H1 (cell line): ENCODE measurements at regions not wholly inside any gene's neighbourhood (a gene's known extent, or its start where the extent isn't known, plus 50 kb on each side); places are given as distances from the start of the nearest gene placed in this dataset.

ENCODE experiments used
- CTCF ChIA-PET: fragments of 300-600 bp; sonication (Branson Sonifier 250); formaldehyde crosslinking; loops from one replicate; lab custom pipeline; 2021; ENCODE audit not compliant: partially characterized antibody; lab: Charles Lee
- POLR2A ChIA-PET: fragments of 300-600 bp; sonication (Branson Sonifier 250); formaldehyde crosslinking; loops from one replicate; lab custom pipeline; 2021; ENCODE audit warnings: inconsistent platforms; ENCODE audit not compliant: partially characterized antibody; lab: Charles Lee
- DNase-seq, 2 experiments: peaks; one replicate each; pipeline versions ENCODE4 v3.0.0 to v3.0.0-alpha.2; 2010 to 2022; ENCODE audit warnings: low spot score in 2 of 2, low read depth in 1 of 2, mixed read lengths in 1 of 2
- FAIRE-seq: peaks from 2 replicates; lab custom pipeline; 2011; peaks lifted over from hg19 to GRCh38; lab: Jason Lieb, UNC
- H2AFZ ChIP-seq: 2 replicates; pipeline ENCODE4 v1.8.1; 2012; ENCODE audit warnings: low read length, inconsistent platforms
- H2AK5ac ChIP-seq: 2 replicates; pipeline ENCODE4 v1.6.1; 2013; ENCODE audit warnings: low read depth, low read length
- H2BK120ac ChIP-seq: replicated peaks from 2 replicates; pipeline ENCODE3; 2013; ENCODE audit warnings: low read depth, low read length, inconsistent platforms
- H2BK12ac ChIP-seq: 2 replicates; pipeline ENCODE4 v1.6.1; 2013; ENCODE audit warnings: low read depth, low read length
- H2BK15ac ChIP-seq: 2 replicates; pipeline ENCODE4 v1.6.1; 2013; ENCODE audit warnings: low read length
- H2BK20ac ChIP-seq: 2 replicates; pipeline ENCODE4 v1.6.1; 2013; ENCODE audit warnings: low read length
- H2BK5ac ChIP-seq: 2 replicates; pipeline ENCODE4 v1.6.1; 2013; ENCODE audit warnings: low read depth, low read length
- H3K14ac ChIP-seq: 2 replicates; pipeline ENCODE4 v1.6.1; 2013; ENCODE audit warnings: inconsistent platforms; ENCODE audit not compliant: insufficient read length
- H3K18ac ChIP-seq: 2 replicates; pipeline ENCODE4 v1.6.1; 2013; ENCODE audit warnings: low read length; ENCODE audit errors: extremely low read depth
- H3K23ac ChIP-seq: 2 replicates; pipeline ENCODE4 v1.6.1; 2013; ENCODE audit warnings: inconsistent platforms; ENCODE audit not compliant: insufficient read length
- H3K23me2 ChIP-seq: 2 replicates; pipeline ENCODE4 v1.6.1; 2013; ENCODE audit warnings: low read depth, low read length
- H3K27ac ChIP-seq: 2 replicates; pipeline ENCODE4 v1.6.1; 2011; ENCODE audit warnings: low read depth, low read length, inconsistent platforms
- H3K27me3 ChIP-seq, 4 experiments: replicated peaks in 1 of 4; 1 replicate in 1 of 4; 2 replicates in 3 of 4; pipeline versions ENCODE4 v1.6.1 to v1.8.1; 2011 to 2013; ENCODE audit warnings: low read length in 3 of 4, mild to moderate bottlenecking in 3 of 4, inconsistent platforms in 2 of 4, mixed read lengths in 2 of 4, moderate library complexity in 1 of 4; ENCODE audit not compliant: control insufficient read depth in 3 of 4, insufficient read depth in 3 of 4; ENCODE audit errors: extremely low read depth in 1 of 4
- H3K36me3 ChIP-seq, 4 experiments: 2 replicates each; pipeline versions ENCODE4 v1.6.1 to v1.8.1; 2011 to 2013; ENCODE audit warnings: mild to moderate bottlenecking in 4 of 4, low read length in 3 of 4, moderate library complexity in 2 of 4, control low read depth in 1 of 4, inconsistent platforms in 1 of 4; ENCODE audit not compliant: insufficient read depth in 4 of 4, control insufficient read depth in 2 of 4
- H3K4ac ChIP-seq: replicated peaks from 2 replicates; pipeline ENCODE3; 2013; ENCODE audit warnings: low read length, low read depth, mixed read lengths, inconsistent platforms; ENCODE audit not compliant: insufficient read length
- H3K4me1 ChIP-seq, 4 experiments: replicated peaks in 1 of 4; 1 replicate in 1 of 4; 2 replicates in 3 of 4; pipeline versions ENCODE4 v1.6.1 to v1.8.1; 2011 to 2013; ENCODE audit warnings: low read length in 3 of 4, inconsistent platforms in 2 of 4, mixed read lengths in 1 of 4; ENCODE audit not compliant: insufficient read depth in 4 of 4, control insufficient read depth in 3 of 4
- H3K4me2 ChIP-seq, 2 experiments: 2 replicates each; pipeline versions ENCODE4 v1.6.1 to v1.8.1; 2011 to 2013; ENCODE audit warnings: low read depth in 2 of 2, low read length in 2 of 2, control low read depth in 1 of 2, inconsistent platforms in 1 of 2, mild to moderate bottlenecking in 1 of 2; ENCODE audit not compliant: insufficient read depth in 1 of 2
- H3K4me3 ChIP-seq, 4 experiments: fragments of 200-600, 300-600 bp in 1 of 4; sonication (generic), shearing (Covaris generic), sonication (Bioruptor Twin) in 1 of 4; 2 replicates each; pipeline versions ENCODE4 v1.5.1 to v1.8.1; 2011 to 2016; ENCODE audit warnings: low read length in 4 of 4, low read depth in 3 of 4, control low read depth in 2 of 4, inconsistent platforms in 2 of 4, mild to moderate bottlenecking in 2 of 4, mixed read lengths in 1 of 4, moderate library complexity in 1 of 4; ENCODE audit not compliant: insufficient read depth in 2 of 4; ENCODE audit errors: extremely low read depth in 1 of 4
- H3K56ac ChIP-seq: replicated peaks from 2 replicates; pipeline ENCODE3; 2013; ENCODE audit warnings: low read depth, mild to moderate bottlenecking, mixed read lengths, low read length, inconsistent platforms; ENCODE audit not compliant: insufficient read length
- H3K79me1 ChIP-seq: 2 replicates; pipeline ENCODE4 v1.6.1; 2013; ENCODE audit warnings: low read depth, low read length, control low read depth
- H3K79me2 ChIP-seq, 2 experiments: 2 replicates each; pipeline versions ENCODE4 v1.6.1 to v1.8.1; 2012 to 2013; ENCODE audit warnings: low read length in 2 of 2, mild to moderate bottlenecking in 2 of 2, inconsistent platforms in 1 of 2; ENCODE audit not compliant: insufficient read depth in 2 of 2, control insufficient read depth in 1 of 2
- H3K9ac ChIP-seq, 4 experiments: replicated peaks in 1 of 4; 1 replicate in 1 of 4; 2 replicates in 3 of 4; pipeline versions ENCODE4 v1.6.1 to v1.8.1; 2011 to 2013; ENCODE audit warnings: low read depth in 3 of 4, low read length in 3 of 4, control low read depth in 2 of 4, mild to moderate bottlenecking in 2 of 4, moderate library complexity in 2 of 4, inconsistent platforms in 1 of 4; ENCODE audit errors: extremely low read depth in 1 of 4
- H3K9me3 ChIP-seq, 2 experiments: 2 replicates each; pipeline versions ENCODE4 v1.6.1 to v1.8.1; 2012 to 2013; ENCODE audit warnings: mild to moderate bottlenecking in 2 of 2, moderate library complexity in 2 of 2, control low read depth in 1 of 2, inconsistent platforms in 1 of 2, low read depth in 1 of 2, low read length in 1 of 2, mixed read lengths in 1 of 2; ENCODE audit not compliant: insufficient read depth in 2 of 2
- H4K20me1 ChIP-seq, 2 experiments: replicated peaks in 1 of 2; 2 replicates each; pipeline versions ENCODE3 to v1.8.1; 2011 to 2013; ENCODE audit warnings: inconsistent platforms in 2 of 2, low read length in 2 of 2, mild to moderate bottlenecking in 1 of 2; ENCODE audit not compliant: insufficient read depth in 2 of 2, control insufficient read depth in 1 of 2
- H4K5ac ChIP-seq: 2 replicates; pipeline ENCODE4 v1.6.1; 2013; ENCODE audit warnings: low read length, low read depth, mixed read lengths, inconsistent platforms; ENCODE audit not compliant: insufficient read length
- H4K8ac ChIP-seq: 2 replicates; pipeline ENCODE4 v1.8.0; 2013; ENCODE audit warnings: mild to moderate bottlenecking, moderate library complexity, low read length, inconsistent platforms; ENCODE audit not compliant: insufficient read depth; ENCODE audit errors: extremely low read depth
- H4K91ac ChIP-seq: replicated peaks from 2 replicates; pipeline ENCODE3; 2013; ENCODE audit warnings: low read length, mixed read lengths, inconsistent platforms; ENCODE audit not compliant: insufficient read length
- BACH1 ChIP-seq: IDR thresholded peaks from 2 replicates; pipeline ENCODE4 v1.6.1; 2012; ENCODE audit warnings: low read length, improper control_type of control experiment
- BCL11A ChIP-seq, 2 experiments: IDR thresholded peaks; one replicate each; pipeline ENCODE4 v1.6.1; 2011; ENCODE audit warnings: low read depth in 2 of 2, low read length in 2 of 2, mild to moderate bottlenecking in 2 of 2
- FOSL1 ChIP-seq: IDR thresholded peaks from 2 replicates; pipeline ENCODE4 v1.6.1; 2011; ENCODE audit warnings: mild to moderate bottlenecking, low read depth, low read length, moderate library complexity; ENCODE audit not compliant: insufficient read depth
- HDAC2 ChIP-seq, 2 experiments: fragments of 300-600 bp in 1 of 2; sonication (generic) in 1 of 2; IDR thresholded peaks; 2 replicates each; pipeline ENCODE4 v1.6.1; 2011 to 2012; ENCODE audit warnings: low read depth in 2 of 2, low read length in 2 of 2, mild to moderate bottlenecking in 2 of 2, moderate library complexity in 2 of 2, borderline replicate concordance in 1 of 2, inconsistent platforms in 1 of 2
- KDM4A ChIP-seq: IDR thresholded peaks from one replicate; pipeline ENCODE4 v1.7.1; 2012; ENCODE audit warnings: low read depth, mild to moderate bottlenecking, moderate library complexity, low read length, inconsistent platforms; ENCODE audit not compliant: severe bottlenecking
- RAD21 ChIP-seq, 2 experiments: IDR thresholded peaks in 1 of 2; conservative IDR thresholded peaks in 1 of 2; 2 replicates each; pipeline ENCODE4 v1.6.1; 2011; ENCODE audit warnings: low read depth in 2 of 2, low read length in 2 of 2, improper control_type of control experiment in 1 of 2, inconsistent platforms in 1 of 2, mild to moderate bottlenecking in 1 of 2, moderate library complexity in 1 of 2
- RBBP5 ChIP-seq: IDR thresholded peaks from 2 replicates; pipeline ENCODE4 v1.7.1; 2012; ENCODE audit warnings: low read depth, mild to moderate bottlenecking, inconsistent platforms, low read length, moderate library complexity, borderline replicate concordance
- SIRT6 ChIP-seq: IDR thresholded peaks from one replicate; pipeline ENCODE4 v1.7.1; 2012; ENCODE audit warnings: low read length, inconsistent platforms
- SP1 ChIP-seq: IDR thresholded peaks from 2 replicates; pipeline ENCODE4 v1.6.1; 2011; ENCODE audit warnings: low read depth, low read length
- TAF7 ChIP-seq: optimal IDR thresholded peaks from 2 replicates; pipeline ENCODE3; 2011; ENCODE audit warnings: low read depth, mild to moderate bottlenecking, inconsistent platforms, low read length, moderate library complexity, borderline replicate concordance
- WGBS, 2 experiments: shearing (Covaris generic) in 1 of 2; methylation state at CpG; one replicate each; pipeline versions ENCODE4 v1.1.6 to v1.1.7; 2013 to 2015; ENCODE audit warnings: low lambda C conversion rate in 2 of 2, mixed read lengths in 2 of 2, inconsistent platforms in 1 of 2, low coverage in 1 of 2, missing lambda C conversion rate in 1 of 2; ENCODE audit not compliant: insufficient replicate concordance in 2 of 2, insufficient coverage in 1 of 2, insufficient read length in 1 of 2; ENCODE audit errors: extremely low coverage in 1 of 2, missing lambda C conversion rate in 1 of 2; 5-methylcytosine and 5-hydroxymethylcytosine counted together

DNA sequence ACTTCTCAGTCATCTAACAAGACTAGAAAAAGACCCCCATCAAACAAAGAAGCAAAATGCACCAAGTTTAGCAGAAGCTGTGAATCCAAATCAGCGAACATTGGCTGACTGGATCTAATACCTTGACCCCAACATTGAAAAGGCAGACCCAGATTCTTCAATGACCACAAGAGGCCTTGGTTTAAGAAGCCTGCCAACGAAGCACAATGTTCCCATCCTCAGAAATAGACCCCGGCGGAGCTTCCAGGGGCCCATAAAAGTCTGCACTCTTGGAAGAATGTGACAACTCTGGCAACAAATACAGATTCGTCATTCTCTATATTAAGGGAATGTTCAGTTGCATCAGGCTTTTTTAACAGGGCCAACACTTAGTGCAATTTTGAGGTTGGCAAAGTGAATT lies 112.8 kb upstream of the BCL6 start:
- Histone ChIP-seq H4K20me1 (no peaks in the 10 kb centered on the region), H2AFZ (no peak overlapping the region), H3K18ac (no peak overlapping the region), H2BK5ac (no peak overlapping the region), H2BK12ac (no peak overlapping the region), H3K79me1 (no peaks in the 10 kb centered on the region), H3K4me1 (peaks cover 0 to 3% (median 0%) of the 10 kb centered on the region in 4 experiments; a peak in 2 of 7 replicates), H4K8ac (no peak overlapping the region), H2BK20ac (no peak overlapping the region), H3K23ac (no peak overlapping the region), H3K27me3 (no peaks in the 10 kb centered on the region), H3K4me3 (no peak overlapping the region), H3K27ac (no peak overlapping the region), H2BK120ac (no peak overlapping the region), H3K23me2 (no peaks in the 10 kb centered on the region), H2BK15ac (no peak overlapping the region), H2AK5ac (no peak overlapping the region), H4K5ac (no peak overlapping the region), H3K4ac (no peak overlapping the region), H3K79me2 (no peaks in the 10 kb centered on the region), H4K91ac (no peak overlapping the region), H3K14ac (no peak overlapping the region), H3K4me2 (no peak overlapping the region), H3K56ac (no peak overlapping the region), H3K9me3 (no peaks in the 10 kb centered on the region; a peak in 1 of 4 replicates), H3K36me3 (no peaks in the 10 kb centered on the region), H3K9ac (no peak overlapping the region)
- FAIRE-seq (no peak), DNase-seq (no peak)
- POLR2A ChIA-PET: interaction anchor here (0.7 to 1.1 kb wide), 2 partner anchors 9 to 13 kb away, joined by 3 read pairs; no protein-coding TSS in a partner anchor
- WGBS, 2 experiments: 96% methylated on average over 5 of the region's 5 CpGs; no CpG with 5 or more reads in 1 of the 2 experiments
- CTCF ChIA-PET: no interaction called here
- TF ChIP-seq TAF7 (no peak), SIRT6 (no peak), HDAC2 (IDR thresholded peaks at IDR 0.05; ENCODE audit: borderline replicate concordance in 1 of 2, low read depth in 2 of 2, low read length in 2 of 2) (no peak), FOSL1 (no peak), KDM4A (no peak), BACH1 (no peak), BCL11A (IDR thresholded peaks at IDR 0.05; ENCODE audit: low read depth in 2 of 2, low read length in 2 of 2) (no peak), RAD21 (IDR thresholded peaks at IDR 0.05 in 1 of 2, conservative IDR thresholded peaks at IDR 0.05 in 1 of 2; ENCODE audit: low read depth in 2 of 2, low read length in 2 of 2) (no peak), SP1 (no peak), RBBP5 (no peak)
